B cell (primary cell): ENCODE measurements at regions not wholly inside any gene's neighbourhood (a gene's known extent, or its start where the extent isn't known, plus 50 kb on each side); places are given as distances from the start of the nearest gene placed in this dataset.

ENCODE experiments used
- ATAC-seq: fragments of 200-7000 bp; cut with Tn5 transposase; one replicate; pipeline ENCODE4 v1.10.0; 2021; ENCODE audit warnings: low read depth, mild to moderate bottlenecking, moderate number of reproducible peaks, moderate library complexity
- CTCF ChIA-PET: fragments of 350-600 bp; sonication (Branson Sonifier 250); formaldehyde crosslinking; loops from one replicate; lab custom pipeline; 2021; ENCODE audit warnings: antibody characterized with exemption, inconsistent platforms; lab: Charles Lee
- POLR2A ChIA-PET: fragments of 350-600 bp; sonication (Branson Sonifier 250); formaldehyde crosslinking; loops from one replicate; lab custom pipeline; 2021; ENCODE audit warnings: antibody characterized with exemption; lab: Charles Lee
- DNase-seq: peaks from one replicate; pipeline ENCODE4 v3.0.0; 2013
- H2AFZ ChIP-seq: 2 replicates; pipeline ENCODE4 v1.6.1; 2012; ENCODE audit warnings: mild to moderate bottlenecking, low read depth, low read length; ENCODE audit not compliant: insufficient read depth, poor library complexity, severe bottlenecking
- H3K27ac ChIP-seq, 2 donors: 1 replicate in 1 of 2; 2 replicates in 1 of 2; pipeline ENCODE4 v1.5.1; 2012 to 2013; ENCODE audit warnings: low read length in 2 of 2, mild to moderate bottlenecking in 2 of 2, moderate library complexity in 1 of 2
- H3K27me3 ChIP-seq, 4 experiments: fragments of 200-600 bp in 1 of 4; sonication (generic) in 1 of 4; replicated peaks in 1 of 4; 1 replicate in 2 of 4; 2 replicates in 2 of 4; pipeline versions ENCODE4 v1.6.1 to v1.7.0; 2013 to 2016; ENCODE audit warnings: low read length in 3 of 4, mild to moderate bottlenecking in 2 of 4, mixed read lengths in 1 of 4, moderate library complexity in 1 of 4; ENCODE audit not compliant: insufficient read depth in 4 of 4, control insufficient read depth in 3 of 4; ENCODE audit errors: control extremely low read depth in 1 of 4
- H3K36me3 ChIP-seq, 2 experiments: replicated peaks in 1 of 2; 1 replicate in 1 of 2; 2 replicates in 1 of 2; pipeline versions ENCODE4 v1.6.1 to v1.7.1; 2013; ENCODE audit warnings: low read length in 1 of 2; ENCODE audit not compliant: insufficient read depth in 2 of 2, control insufficient read depth in 1 of 2; ENCODE audit errors: control extremely low read depth in 1 of 2, extremely low read depth in 1 of 2
- H3K4me1 ChIP-seq, 2 donors: fragments of 200-600 bp in 1 of 2; sonication (generic) in 1 of 2; 1 replicate in 1 of 2; 2 replicates in 1 of 2; pipeline versions ENCODE4 v1.5.1 to v1.6.1; 2013 to 2017; ENCODE audit warnings: low read length in 2 of 2; ENCODE audit not compliant: control insufficient read depth in 2 of 2, insufficient read depth in 2 of 2
- H3K4me2 ChIP-seq: replicated peaks from 2 replicates; pipeline ENCODE3; 2012; ENCODE audit warnings: mild to moderate bottlenecking, low read depth, low read length; ENCODE audit not compliant: poor library complexity, severe bottlenecking
- H3K4me3 ChIP-seq, 5 experiments: fragments of 200-600 bp in 1 of 5; sonication (generic) in 1 of 5; 1 replicate in 3 of 5; 2 replicates in 2 of 5; pipeline versions ENCODE4 v1.5.1 to v1.7.0; 2011 to 2016; ENCODE audit warnings: low read length in 4 of 5, mild to moderate bottlenecking in 4 of 5, low read depth in 2 of 5, control low read depth in 1 of 5, moderate library complexity in 1 of 5; ENCODE audit not compliant: insufficient read depth in 1 of 5; ENCODE audit errors: control extremely low read depth in 1 of 5, extremely low read depth in 1 of 5
- H3K79me2 ChIP-seq: fragments of 200-600 bp; sonication (generic); one replicate; pipeline ENCODE4 v1.6.0; 2016; ENCODE audit warnings: low read length; ENCODE audit not compliant: control insufficient read depth, insufficient read depth
- H3K9ac ChIP-seq: fragments of 200-600 bp; sonication (generic); 2 replicates; pipeline ENCODE4 v1.6.1; 2017; ENCODE audit warnings: mild to moderate bottlenecking, low read length, moderate library complexity
- H3K9me3 ChIP-seq, 3 donors: one replicate each; pipeline versions ENCODE4 v1.6.1 to v1.7.1; 2013; ENCODE audit warnings: low read length in 2 of 3; ENCODE audit not compliant: control insufficient read depth in 2 of 3, insufficient read depth in 1 of 3; ENCODE audit errors: control extremely low read depth in 1 of 3
- H4K20me1 ChIP-seq: 2 replicates; pipeline ENCODE4 v1.6.0; 2012; ENCODE audit warnings: mild to moderate bottlenecking, low read length; ENCODE audit not compliant: insufficient read depth, control insufficient read depth, poor library complexity, severe bottlenecking
- H3K27ac Mint-ChIP-seq: one replicate; pipeline ENCODE4 v1.8.0; 2021; ENCODE audit warnings: mixed read lengths
- H3K27me3 Mint-ChIP-seq: one replicate; pipeline ENCODE4 v1.8.0; 2021; ENCODE audit warnings: mixed read lengths
- H3K4me1 Mint-ChIP-seq: one replicate; pipeline ENCODE4 v1.8.0; 2021; ENCODE audit warnings: mixed read lengths
- H3K4me3 Mint-ChIP-seq: one replicate; pipeline ENCODE4 v1.8.0; 2021; ENCODE audit warnings: mixed read lengths
- H3K9me3 Mint-ChIP-seq: one replicate; pipeline ENCODE4 v1.8.0; 2022; ENCODE audit warnings: mixed read lengths; ENCODE audit not compliant: insufficient read depth
- EZH2 ChIP-seq: IDR thresholded peaks from 2 replicates; pipeline ENCODE4 v1.6.1; 2012; ENCODE audit warnings: borderline replicate concordance, low read depth, mild to moderate bottlenecking, moderate library complexity, low read length; ENCODE audit not compliant: insufficient read depth, poor library complexity, severe bottlenecking
- WGBS: methylation state at CpG from one replicate; pipeline ENCODE4 v1.1.5; 2013; ENCODE audit warnings: missing lambda C conversion rate; ENCODE audit not compliant: insufficient coverage; 5-methylcytosine and 5-hydroxymethylcytosine counted together
- intact Hi-C: fragments of 100-400 bp; cut with micrococcal nuclease; formaldehyde crosslinking; loops from one replicate; pipeline ENCODE4 v1.10.0; 2022
- TF ChIP-seq, protein P1 (sequence below): fragments of 200-600 bp; IDR thresholded peaks from one replicate; pipeline ENCODE4 v1.8.0; 2022; ENCODE audit warnings: antibody characterized with exemption, mild to moderate bottlenecking

DNA sequence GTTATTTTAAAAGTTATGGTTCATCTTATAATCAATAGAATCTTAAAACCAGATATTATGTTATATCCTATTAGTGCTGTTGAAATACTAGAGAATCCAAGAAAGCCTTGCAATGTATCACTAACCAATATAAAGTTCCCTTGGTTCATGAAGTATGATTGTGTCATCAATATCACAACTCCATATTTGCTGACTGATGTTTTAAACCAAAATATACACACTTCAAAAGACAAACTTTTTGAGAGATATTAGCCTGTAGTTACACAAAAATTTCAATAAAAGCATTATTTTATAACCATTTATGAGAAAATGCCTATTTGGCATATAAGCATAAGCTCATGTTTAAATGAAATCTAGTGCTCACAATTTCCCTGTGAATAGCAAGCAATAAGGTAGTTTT, 198.6 kb downstream of the CENPC start:
- no peak for DNase-seq
- no peaks in the 10 kb centered on the region for H3K4me1 ChIP-seq
- H3K27me3 ChIP-seq: no peaks in the 10 kb centered on the region
- peaks cover 6% of the 10 kb centered on the region for H3K27me3 Mint-ChIP-seq
- no peak overlapping the region for H3K27ac Mint-ChIP-seq
- H3K4me3 ChIP-seq: no peak overlapping the region
- no peak overlapping the region for H3K27ac ChIP-seq
- no peak for ATAC-seq
- H3K9ac ChIP-seq: no peak overlapping the region
- H3K4me1 Mint-ChIP-seq: no peaks in the 10 kb centered on the region
- ChIA-PET POLR2A (no interaction called here), CTCF (no interaction called here)
- H3K36me3 ChIP-seq: no peaks in the 10 kb centered on the region
- no peaks in the 10 kb centered on the region for H3K79me2 ChIP-seq
- H3K4me3 Mint-ChIP-seq: no peak overlapping the region
- H2AFZ ChIP-seq: no peak overlapping the region
- H4K20me1 ChIP-seq: no peaks in the 10 kb centered on the region
- no peak overlapping the region for H3K4me2 ChIP-seq
- no peaks in the 10 kb centered on the region for H3K9me3 Mint-ChIP-seq
- intact Hi-C loops: no loop called here
- TF ChIP-seq, protein P1, sequence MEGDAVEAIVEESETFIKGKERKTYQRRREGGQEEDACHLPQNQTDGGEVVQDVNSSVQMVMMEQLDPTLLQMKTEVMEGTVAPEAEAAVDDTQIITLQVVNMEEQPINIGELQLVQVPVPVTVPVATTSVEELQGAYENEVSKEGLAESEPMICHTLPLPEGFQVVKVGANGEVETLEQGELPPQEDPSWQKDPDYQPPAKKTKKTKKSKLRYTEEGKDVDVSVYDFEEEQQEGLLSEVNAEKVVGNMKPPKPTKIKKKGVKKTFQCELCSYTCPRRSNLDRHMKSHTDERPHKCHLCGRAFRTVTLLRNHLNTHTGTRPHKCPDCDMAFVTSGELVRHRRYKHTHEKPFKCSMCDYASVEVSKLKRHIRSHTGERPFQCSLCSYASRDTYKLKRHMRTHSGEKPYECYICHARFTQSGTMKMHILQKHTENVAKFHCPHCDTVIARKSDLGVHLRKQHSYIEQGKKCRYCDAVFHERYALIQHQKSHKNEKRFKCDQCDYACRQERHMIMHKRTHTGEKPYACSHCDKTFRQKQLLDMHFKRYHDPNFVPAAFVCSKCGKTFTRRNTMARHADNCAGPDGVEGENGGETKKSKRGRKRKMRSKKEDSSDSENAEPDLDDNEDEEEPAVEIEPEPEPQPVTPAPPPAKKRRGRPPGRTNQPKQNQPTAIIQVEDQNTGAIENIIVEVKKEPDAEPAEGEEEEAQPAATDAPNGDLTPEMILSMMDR: no peak
- TF ChIP-seq EZH2: no peak
- peaks cover 0 to 3% (median 0%) of the 10 kb centered on the region in 3 donors for H3K9me3 ChIP-seq

DNA sequence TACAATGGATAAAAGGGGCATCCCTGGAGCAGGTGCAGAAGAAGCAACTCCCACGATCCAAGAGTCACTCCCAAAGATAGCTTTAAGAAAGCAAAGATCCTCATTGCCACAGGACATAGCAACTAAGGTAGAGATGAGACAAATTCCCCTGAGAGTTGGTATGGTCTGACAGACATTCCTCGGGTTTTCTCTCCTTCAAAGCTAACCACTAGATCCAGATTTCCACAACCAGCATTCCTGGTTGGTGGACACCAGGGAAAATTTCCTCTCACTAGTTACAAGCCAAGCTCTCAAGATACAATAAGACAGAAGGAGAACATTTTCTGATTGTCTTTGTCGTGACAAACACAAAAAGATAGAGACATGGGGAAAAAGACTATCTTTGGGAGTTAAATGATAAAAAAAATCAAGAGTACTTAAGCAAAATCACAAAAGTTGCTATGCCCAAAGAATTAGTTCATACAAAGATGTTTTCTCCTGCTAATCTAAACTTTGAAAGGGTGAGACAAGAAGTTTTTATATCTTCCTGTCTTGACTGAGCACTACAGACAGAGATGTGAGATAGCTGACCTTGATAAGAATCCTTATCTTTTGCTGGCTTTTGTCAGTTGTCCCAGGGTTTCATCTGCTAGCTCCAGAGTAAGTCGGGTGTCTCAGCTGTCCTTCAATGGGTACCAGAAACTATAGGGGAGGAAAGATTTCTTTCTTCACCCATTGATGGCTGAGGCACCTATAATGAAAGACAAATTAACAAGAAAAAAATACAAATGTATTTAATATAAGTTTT, 200.5 kb downstream of the CENPC start:
- Histone ChIP-seq H2AFZ (no peak overlapping the region), H4K20me1 (no peaks in the 10 kb centered on the region), H3K27ac (no peak overlapping the region), H3K4me3 (no peak overlapping the region), H3K4me2 (no peak overlapping the region), H3K9me3 (no peaks in the 10 kb centered on the region), H3K27me3 (no peaks in the 10 kb centered on the region), H3K9ac (no peak overlapping the region), H3K79me2 (no peaks in the 10 kb centered on the region), H3K36me3 (no peaks in the 10 kb centered on the region), H3K4me1 (no peaks in the 10 kb centered on the region)
- no peaks in the 10 kb centered on the region for H3K4me1 Mint-ChIP-seq
- H3K27me3 Mint-ChIP-seq: peaks cover 10% of the 10 kb centered on the region
- DNase-seq (no peak), ATAC-seq (no peak)
- TF ChIP-seq, protein P1: no peak
- no peak for TF ChIP-seq EZH2
- ChIA-PET POLR2A (no interaction called here), CTCF (no interaction called here)
- H3K9me3 Mint-ChIP-seq: no peaks in the 10 kb centered on the region
- no peak overlapping the region for H3K27ac Mint-ChIP-seq
- H3K4me3 Mint-ChIP-seq: no peak overlapping the region
- WGBS: 86% methylated on average over 1 of the region's 4 CpGs
- intact Hi-C loops: no loop called here
